Epithelial cell of proximal tubule (primary cell): ENCODE measurements at regions not wholly inside any gene's neighbourhood (a gene's known extent, or its start where the extent isn't known, plus 50 kb on each side); places are given as distances from the start of the nearest gene placed in this dataset.

ENCODE experiments used
- DNase-seq: peaks from one replicate; pipeline ENCODE4 v3.0.0-alpha.2; 2011; ENCODE audit warnings: low read depth
- H3K4me3 ChIP-seq: 2 replicates; pipeline ENCODE4 v1.5.1; 2011; ENCODE audit warnings: low read depth, mild to moderate bottlenecking, low read length
- TF ChIP-seq, protein P1 (sequence below): conservative IDR thresholded peaks from 2 replicates; pipeline ENCODE4 v1.5.1; 2012; ENCODE audit warnings: low read depth, mild to moderate bottlenecking, low read length

DNA sequence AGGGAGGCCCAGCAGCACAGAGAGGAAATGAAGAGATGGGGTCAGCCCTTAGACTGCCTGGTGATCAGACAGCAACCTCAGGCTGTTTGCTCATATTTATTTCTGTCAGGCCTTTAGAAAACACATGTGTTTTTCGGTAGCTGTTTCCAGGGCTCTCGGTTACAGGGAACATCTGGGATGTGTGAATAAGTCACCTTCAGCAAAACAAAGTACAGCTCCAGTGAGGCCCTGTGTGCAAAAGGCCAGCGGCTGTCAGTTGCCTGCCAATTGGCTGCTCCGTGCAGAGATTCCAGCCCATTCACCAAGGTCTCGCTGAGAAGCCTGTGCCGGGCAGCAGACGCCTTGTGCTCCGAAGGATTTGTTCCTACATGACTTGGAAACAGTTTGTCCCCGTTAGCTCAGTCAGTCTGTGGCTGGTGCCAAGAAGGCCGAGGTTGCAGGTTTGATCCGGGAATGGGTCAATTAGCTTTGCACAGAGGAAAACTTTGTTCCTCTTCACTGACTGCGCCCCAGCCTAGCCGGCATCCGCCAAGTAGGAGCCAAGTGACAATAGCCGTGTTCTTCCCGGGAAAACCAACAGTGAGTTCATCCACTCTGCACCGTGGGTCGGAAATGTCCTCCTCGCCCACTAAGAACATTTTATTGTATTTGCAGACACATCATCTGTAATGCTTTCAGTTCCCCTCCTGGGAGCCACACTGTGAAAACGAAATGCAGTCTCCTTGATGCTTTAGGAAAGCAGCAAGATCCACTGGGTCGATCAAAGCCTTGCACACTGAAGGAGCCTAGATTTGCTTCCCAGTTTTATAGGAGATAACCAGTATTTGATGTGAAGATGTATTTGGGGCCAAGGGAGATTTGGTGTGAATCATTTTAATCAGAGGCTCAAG lies 315.4 kb upstream of the CDYL start:
- no peak for DNase-seq
- TF ChIP-seq, protein P1, sequence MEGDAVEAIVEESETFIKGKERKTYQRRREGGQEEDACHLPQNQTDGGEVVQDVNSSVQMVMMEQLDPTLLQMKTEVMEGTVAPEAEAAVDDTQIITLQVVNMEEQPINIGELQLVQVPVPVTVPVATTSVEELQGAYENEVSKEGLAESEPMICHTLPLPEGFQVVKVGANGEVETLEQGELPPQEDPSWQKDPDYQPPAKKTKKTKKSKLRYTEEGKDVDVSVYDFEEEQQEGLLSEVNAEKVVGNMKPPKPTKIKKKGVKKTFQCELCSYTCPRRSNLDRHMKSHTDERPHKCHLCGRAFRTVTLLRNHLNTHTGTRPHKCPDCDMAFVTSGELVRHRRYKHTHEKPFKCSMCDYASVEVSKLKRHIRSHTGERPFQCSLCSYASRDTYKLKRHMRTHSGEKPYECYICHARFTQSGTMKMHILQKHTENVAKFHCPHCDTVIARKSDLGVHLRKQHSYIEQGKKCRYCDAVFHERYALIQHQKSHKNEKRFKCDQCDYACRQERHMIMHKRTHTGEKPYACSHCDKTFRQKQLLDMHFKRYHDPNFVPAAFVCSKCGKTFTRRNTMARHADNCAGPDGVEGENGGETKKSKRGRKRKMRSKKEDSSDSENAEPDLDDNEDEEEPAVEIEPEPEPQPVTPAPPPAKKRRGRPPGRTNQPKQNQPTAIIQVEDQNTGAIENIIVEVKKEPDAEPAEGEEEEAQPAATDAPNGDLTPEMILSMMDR: no peak

DNA sequence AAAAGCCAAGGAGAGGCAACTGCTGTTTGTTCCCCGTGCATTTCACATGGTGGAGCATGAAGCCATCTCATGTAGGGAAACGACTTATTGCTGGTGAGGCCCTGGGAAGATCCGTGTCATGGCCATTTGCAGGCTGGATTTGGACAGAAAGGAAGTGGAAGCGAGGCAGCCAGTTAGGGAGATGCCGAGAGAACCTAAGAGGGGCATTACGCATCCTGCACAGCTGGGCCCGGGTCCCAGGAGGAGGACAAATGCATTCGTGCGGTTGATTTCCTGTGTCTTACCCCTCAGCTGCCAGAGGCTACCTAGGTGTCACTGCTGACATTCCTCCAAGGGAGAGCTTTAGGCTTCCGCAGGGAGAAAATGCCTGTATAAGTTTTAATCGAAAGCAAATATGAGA lies 316.2 kb upstream of the CDYL start:
- H3K4me3 ChIP-seq: no peak overlapping the region
- DNase-seq: no peak
- TF ChIP-seq, protein P1: no peak

More for the DNA sequence above, 315.4 kb upstream of the CDYL start:
- H3K4me3 ChIP-seq: no peak overlapping the region

DNA sequence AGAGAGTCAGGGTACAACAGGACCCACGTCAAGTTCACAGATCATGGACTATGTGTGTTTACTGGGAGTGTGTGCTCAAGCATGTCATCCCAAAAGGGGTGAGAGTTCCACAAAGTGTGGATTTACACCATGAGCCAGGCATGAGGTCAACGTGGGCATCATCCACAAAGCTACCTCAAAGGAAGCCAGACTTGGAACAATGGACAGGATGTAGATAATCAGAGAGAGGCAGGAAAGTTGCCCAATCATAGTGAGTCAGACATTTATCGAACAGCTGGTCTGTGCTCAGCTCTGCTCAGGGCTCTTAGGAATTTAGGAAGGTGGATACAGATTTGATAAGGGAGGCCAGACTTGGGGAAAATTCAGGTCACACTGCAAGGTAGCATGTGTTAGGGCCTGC lies 317.2 kb upstream of the CDYL start:
- DNase-seq: peak; percentile 48
- H3K4me3 ChIP-seq: no peak overlapping the region
- TF ChIP-seq, protein P1: no peak

DNA sequence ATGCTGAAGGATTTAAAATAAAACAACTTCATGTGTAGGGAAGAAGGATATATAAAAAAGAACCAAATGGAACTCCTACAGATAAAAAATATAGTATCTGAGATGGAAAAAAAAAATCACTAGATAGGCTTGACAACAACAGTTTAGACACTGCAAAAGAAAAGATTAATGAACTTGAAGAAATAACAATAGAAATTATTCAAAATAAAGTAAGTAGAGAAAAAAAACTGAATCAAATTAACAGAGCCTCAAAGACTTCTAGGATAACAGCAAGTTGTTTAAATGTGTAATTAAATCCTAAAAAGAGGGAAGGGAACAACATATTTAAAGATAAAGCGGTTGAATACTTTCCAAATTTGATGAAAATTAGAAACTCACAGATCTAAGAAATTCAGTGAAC lies 316.3 kb upstream of the ECI2 start:
- DNase-seq: no peak
- TF ChIP-seq, protein P1: no peak
- H3K4me3 ChIP-seq: no peak overlapping the region

DNA sequence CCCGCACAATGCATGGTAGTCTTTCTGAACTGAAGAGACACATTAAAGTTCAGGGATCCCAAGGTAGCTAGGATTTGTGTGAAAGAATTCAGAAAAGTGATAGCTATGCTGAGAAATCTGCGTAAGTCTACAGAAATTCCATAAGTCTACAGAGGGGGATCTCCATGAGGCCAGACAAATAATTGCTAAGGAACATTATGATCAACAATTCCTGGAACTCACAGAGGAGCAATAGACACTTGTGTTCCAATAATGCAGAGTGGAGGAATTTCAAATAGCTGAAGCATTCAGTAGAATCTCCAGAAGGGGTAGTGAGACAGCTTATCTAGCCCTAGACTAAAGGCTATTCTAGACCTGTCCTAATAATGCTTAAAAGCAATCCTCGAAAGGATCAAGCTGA lies 315.7 kb upstream of the ECI2 start:
- no peak for DNase-seq
- TF ChIP-seq, protein P1: no peak
- H3K4me3 ChIP-seq: no peak overlapping the region

DNA sequence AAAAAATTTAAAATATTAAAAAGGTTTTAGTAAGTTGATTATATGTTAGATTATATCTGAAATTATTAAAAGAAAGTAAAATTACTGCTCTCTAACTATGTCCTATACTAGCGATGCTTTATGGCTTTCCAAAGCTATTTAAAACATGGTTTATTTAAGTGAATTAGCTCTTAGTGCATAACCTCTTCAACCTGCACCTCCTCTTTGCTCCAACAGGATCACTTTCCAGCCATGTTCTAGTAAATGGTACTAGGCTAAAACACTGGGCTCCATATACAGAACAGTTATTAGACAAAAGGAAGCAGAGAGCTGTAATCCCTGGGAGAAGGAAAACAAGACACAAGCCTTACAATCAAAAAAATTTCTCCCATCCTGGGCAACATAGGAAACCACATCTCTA lies 314.9 kb upstream of the ECI2 start:
- TF ChIP-seq, protein P1: no peak
- DNase-seq: no peak
- no peak overlapping the region for H3K4me3 ChIP-seq

DNA sequence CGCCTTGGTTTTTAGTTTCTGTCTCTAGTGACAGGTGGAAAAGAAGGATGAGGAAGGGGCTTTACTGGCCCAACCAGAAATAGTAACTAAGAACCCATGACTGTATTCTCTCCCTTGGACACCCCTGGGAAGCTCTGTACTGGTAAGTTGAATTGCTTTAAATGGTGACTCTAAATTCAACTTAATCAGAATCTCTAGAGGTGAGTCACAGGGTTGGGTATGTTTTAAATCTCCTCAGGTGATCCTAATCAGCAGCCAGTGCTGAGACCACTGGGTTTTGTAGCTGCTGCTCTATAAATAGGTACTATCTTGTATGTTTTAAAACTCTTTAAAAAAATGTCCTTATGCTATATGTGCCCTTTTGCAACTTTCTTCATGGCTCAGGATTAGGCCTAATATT lies 314.0 kb upstream of the ECI2 start:
- no peak overlapping the region for H3K4me3 ChIP-seq
- TF ChIP-seq, protein P1: no peak
- DNase-seq: no peak
